ENCODE measurements at regions not wholly inside any gene's neighbourhood (a gene's known extent, or its start where the extent isn't known, plus 50 kb on each side); places are given as distances from the start of the nearest gene placed in this dataset.

- no peak for DNase-seq
Observed at GRCh38 chr20:22216984-22217383, 367.4 kb downstream of the FOXA2 start.

- no peak for DNase-seq
Observed at GRCh38 chr20:22214296-22214695, 370.1 kb downstream of the FOXA2 start.

GRCh38 chr20:22213271-22213670 is 371.1 kb downstream of the FOXA2 start:
- no peak for DNase-seq

- DNase-seq: no peak
Observed at GRCh38 chr20:22207280-22207679, 377.1 kb downstream of the FOXA2 start.

GRCh38 chr20:22204801-22205200 is 379.6 kb downstream of the FOXA2 start:
- no peak for DNase-seq

GRCh38 chr20:22182148-22182547 is 402.2 kb downstream of the FOXA2 start:
- DNase-seq: no peak

GRCh38 chr20:22180244-22180643 is 404.1 kb downstream of the FOXA2 start:
- no peak for DNase-seq

GRCh38 chr20:22160101-22160652 is 424.2 kb downstream of the FOXA2 start:
- no peak for DNase-seq

- DNase-seq: no peak
Observed at GRCh38 chr20:22159276-22159675, 425.1 kb downstream of the FOXA2 start.

- no peak for DNase-seq
Observed at GRCh38 chr20:22127587-22127986, 422.1 kb downstream of the PAX1 start.

- no peak for DNase-seq
Observed at GRCh38 chr20:22106308-22106938, 401.0 kb downstream of the PAX1 start.

GRCh38 chr20:22101606-22102005 is 396.1 kb downstream of the PAX1 start:
- no peak for DNase-seq

- DNase-seq: no peak
Observed at GRCh38 chr20:22100686-22101085, 395.2 kb downstream of the PAX1 start.

GRCh38 chr20:22099348-22099747 is 393.9 kb downstream of the PAX1 start:
- DNase-seq: no peak

GRCh38 chr20:22098511-22098910 is 393.0 kb downstream of the PAX1 start:
- DNase-seq: no peak

GRCh38 chr20:22093122-22093521 is 387.7 kb downstream of the PAX1 start:
- no peak for DNase-seq

GRCh38 chr20:22088882-22089281 is 383.4 kb downstream of the PAX1 start:
- no peak for DNase-seq

GRCh38 chr20:22080985-22081384 is 375.5 kb downstream of the PAX1 start:
- DNase-seq: no peak

GRCh38 chr20:22074635-22075034 is 369.2 kb downstream of the PAX1 start:
- DNase-seq: no peak

GRCh38 chr20:22071841-22072240 is 366.4 kb downstream of the PAX1 start:
- no peak for DNase-seq

GRCh38 chr20:22070610-22071058 is 365.2 kb downstream of the PAX1 start:
- DNase-seq: no peak

- DNase-seq: no peak
Observed at GRCh38 chr20:22063753-22064152, 358.3 kb downstream of the PAX1 start.

GRCh38 chr20:22062874-22063273 is 357.4 kb downstream of the PAX1 start:
- DNase-seq: no peak

GRCh38 chr20:22060610-22061009 is 355.1 kb downstream of the PAX1 start:
- DNase-seq: no peak

- DNase-seq: no peak
Observed at GRCh38 chr20:22058746-22059145, 353.3 kb downstream of the PAX1 start.
